Gastrocnemius medialis (tissue), 4 donors: ENCODE measurements at regions not wholly inside any gene's neighbourhood (a gene's known extent, or its start where the extent isn't known, plus 50 kb on each side); places are given as distances from the start of the nearest gene placed in this dataset.

Experiments
- CTCF ChIP-seq, 5 experiments: fragments of 450-650 bp in 3 of 5; fragments of 200-600 bp in 2 of 5; sonication (generic) in 2 of 5; IDR thresholded peaks in 4 of 5; conservative IDR thresholded peaks in 1 of 5; 1 replicate in 4 of 5; 2 replicates in 1 of 5; pipeline ENCODE4 v1.5.1; 2016 to 2019; ENCODE audit warnings: antibody characterized with exemption in 5 of 5, mild to moderate bottlenecking in 3 of 5, moderate library complexity in 3 of 5
- POLR2A ChIP-seq, 2 donors: fragments of 450-650 bp; IDR thresholded peaks; one replicate each; pipeline ENCODE4 v1.6.1; 2017; ENCODE audit warnings: antibody characterized with exemption in 2 of 2, mild to moderate bottlenecking in 2 of 2, moderate library complexity in 2 of 2

GRCh38 chr1:99497690-99498089 lies 148.2 kb upstream of the PALMD start:
- no peak for TF ChIP-seq CTCF (IDR thresholded peaks at IDR 0.05 in 4 of 5, conservative IDR thresholded peaks at IDR 0.05 in 1 of 5)
- TF ChIP-seq POLR2A (IDR thresholded peaks at IDR 0.05), result no peak
